HepG2 (cell line): ENCODE measurements at regions not wholly inside any gene's neighbourhood (a gene's known extent, or its start where the extent isn't known, plus 50 kb on each side); places are given as distances from the start of the nearest gene placed in this dataset.

Experiments
- BCL6 ChIP-seq: IDR thresholded peaks from 2 replicates; pipeline ENCODE4 v1.6.1; 2016; ENCODE audit warnings: missing genetic modification reagents, missing compliant biosample characterization
- DMAP1 ChIP-seq: IDR thresholded peaks from 2 replicates; pipeline ENCODE4 v1.6.1; 2016
- ERF ChIP-seq: IDR thresholded peaks from 2 replicates; pipeline ENCODE4 v1.6.1; 2018; ENCODE audit warnings: missing biosample characterization, missing genetic modification reagents
- FOXO1 ChIP-seq: sonication (generic); formaldehyde crosslinking; IDR thresholded peaks from 2 replicates; pipeline ENCODE4 v1.4.0; 2020; ENCODE audit warnings: missing genetic modification reagents
- HNF4A ChIP-seq: sonication (generic); formaldehyde crosslinking; IDR thresholded peaks from 2 replicates; pipeline ENCODE4 v1.4.0; 2020; ENCODE audit warnings: missing genetic modification reagents
- HOXA5 ChIP-seq: sonication (generic); formaldehyde crosslinking; IDR thresholded peaks from 2 replicates; pipeline ENCODE4 v1.4.0; 2020; ENCODE audit warnings: missing genetic modification reagents
- ISX ChIP-seq: sonication (generic); formaldehyde crosslinking; conservative IDR thresholded peaks from 2 replicates; pipeline ENCODE4 v1.5.0; 2020; ENCODE audit warnings: missing genetic modification reagents
- NFKB2 ChIP-seq: sonication (generic); formaldehyde crosslinking; IDR thresholded peaks from 2 replicates; pipeline ENCODE4 v1.4.0; 2020; ENCODE audit warnings: missing genetic modification reagents, borderline replicate concordance
- NR2F1 ChIP-seq, 2 experiments: fragments of 450-650 bp in 1 of 2; formaldehyde crosslinking in 1 of 2; IDR thresholded peaks; 2 replicates each; pipeline versions ENCODE4 v1.5.0 to v1.6.1; 2016 to 2020; ENCODE audit warnings: mild to moderate bottlenecking in 1 of 2, missing compliant biosample characterization in 1 of 2, missing genetic modification reagents in 1 of 2, moderate library complexity in 1 of 2
- SMARCE1 ChIP-seq: fragments of 450-650 bp; IDR thresholded peaks from 2 replicates; pipeline ENCODE4 v1.6.1; 2017; ENCODE audit warnings: borderline replicate concordance
- STAT5B ChIP-seq: sonication (generic); formaldehyde crosslinking; IDR thresholded peaks from 2 replicates; pipeline ENCODE4 v1.4.0; 2020; ENCODE audit warnings: missing genetic modification reagents
- TRIM24 ChIP-seq: sonication (generic); formaldehyde crosslinking; IDR thresholded peaks from 2 replicates; pipeline ENCODE4 v1.8.0; 2022; ENCODE audit warnings: mild to moderate bottlenecking, missing genetic modification reagents
- ZBTB42 ChIP-seq: sonication (generic); formaldehyde crosslinking; IDR thresholded peaks from 2 replicates; pipeline ENCODE4 v1.5.0; 2020; ENCODE audit warnings: mild to moderate bottlenecking, missing genetic modification reagents
- ZBTB7A ChIP-seq: sonication (generic); formaldehyde crosslinking; IDR thresholded peaks from 2 replicates; pipeline ENCODE4 v1.8.0; 2022; ENCODE audit warnings: mild to moderate bottlenecking, missing genetic modification reagents
- ZFP41 ChIP-seq: sonication (generic); formaldehyde crosslinking; IDR thresholded peaks from 2 replicates; pipeline ENCODE4 v1.4.0; 2020; ENCODE audit warnings: mild to moderate bottlenecking, missing genetic modification reagents, borderline replicate concordance
- ZNF124 ChIP-seq: sonication (generic); formaldehyde crosslinking; IDR thresholded peaks from 2 replicates; pipeline ENCODE4 v1.4.0; 2020; ENCODE audit warnings: missing genetic modification reagents
- ZNF17 ChIP-seq: sonication (generic); formaldehyde crosslinking; IDR thresholded peaks from 2 replicates; pipeline ENCODE4 v1.5.0; 2020; ENCODE audit warnings: mild to moderate bottlenecking, missing genetic modification reagents
- ZNF260 ChIP-seq: sonication (generic); formaldehyde crosslinking; IDR thresholded peaks from 2 replicates; pipeline ENCODE4 v1.4.0; 2020; ENCODE audit warnings: missing genetic modification reagents, low read depth, mild to moderate bottlenecking, borderline replicate concordance
- ZNF317 ChIP-seq: sonication (generic); formaldehyde crosslinking; IDR thresholded peaks from 2 replicates; pipeline ENCODE4 v1.5.0; 2020; ENCODE audit warnings: mild to moderate bottlenecking, missing genetic modification reagents
- ZNF33B ChIP-seq: sonication (generic); formaldehyde crosslinking; IDR thresholded peaks from 2 replicates; pipeline ENCODE4 v1.5.1; 2020; ENCODE audit warnings: mild to moderate bottlenecking, missing genetic modification reagents
- ZNF367 ChIP-seq: sonication (generic); formaldehyde crosslinking; IDR thresholded peaks from 2 replicates; pipeline ENCODE4 v1.4.0; 2020; ENCODE audit warnings: missing genetic modification reagents, borderline replicate concordance
- ZNF556 ChIP-seq: sonication (generic); formaldehyde crosslinking; IDR thresholded peaks from 2 replicates; pipeline ENCODE4 v1.4.0; 2020; ENCODE audit warnings: mild to moderate bottlenecking, missing genetic modification reagents, borderline replicate concordance
- ZNF678 ChIP-seq: sonication (generic); formaldehyde crosslinking; IDR thresholded peaks from 2 replicates; pipeline ENCODE4 v1.4.0; 2020; ENCODE audit warnings: mild to moderate bottlenecking, missing genetic modification reagents
- ZNF691 ChIP-seq: sonication (generic); formaldehyde crosslinking; IDR thresholded peaks from 2 replicates; pipeline ENCODE4 v1.4.0; 2020; ENCODE audit warnings: missing genetic modification reagents, low read depth, mild to moderate bottlenecking, borderline replicate concordance
- ZNF703 ChIP-seq: sonication (generic); formaldehyde crosslinking; IDR thresholded peaks from 2 replicates; pipeline ENCODE4 v1.5.1; 2020; ENCODE audit warnings: missing genetic modification reagents, mild to moderate bottlenecking, moderate library complexity, borderline replicate concordance
- ZNF761 ChIP-seq: sonication (generic); formaldehyde crosslinking; conservative IDR thresholded peaks from 2 replicates; pipeline ENCODE4 v1.4.0; 2020; ENCODE audit warnings: mild to moderate bottlenecking, missing genetic modification reagents
- ZNF788 ChIP-seq: sonication (generic); formaldehyde crosslinking; IDR thresholded peaks from 2 replicates; pipeline ENCODE4 v1.5.0; 2020; ENCODE audit warnings: mild to moderate bottlenecking, missing genetic modification reagents, borderline replicate concordance
- ZSCAN25 ChIP-seq: sonication (generic); formaldehyde crosslinking; IDR thresholded peaks from 2 replicates; pipeline ENCODE4 v1.8.0; 2022; ENCODE audit warnings: mild to moderate bottlenecking, missing genetic modification reagents
- TF ChIP-seq, protein P1 (sequence below): sonication (generic); formaldehyde crosslinking; IDR thresholded peaks from 2 replicates; pipeline ENCODE4 v1.4.0; 2020; ENCODE audit warnings: missing genetic modification reagents
- TF ChIP-seq, protein P2 (sequence below): sonication (generic); formaldehyde crosslinking; IDR thresholded peaks from 2 replicates; pipeline ENCODE4 v1.4.0; 2020; ENCODE audit warnings: low read depth, mild to moderate bottlenecking, missing genetic modification reagents

DNA sequence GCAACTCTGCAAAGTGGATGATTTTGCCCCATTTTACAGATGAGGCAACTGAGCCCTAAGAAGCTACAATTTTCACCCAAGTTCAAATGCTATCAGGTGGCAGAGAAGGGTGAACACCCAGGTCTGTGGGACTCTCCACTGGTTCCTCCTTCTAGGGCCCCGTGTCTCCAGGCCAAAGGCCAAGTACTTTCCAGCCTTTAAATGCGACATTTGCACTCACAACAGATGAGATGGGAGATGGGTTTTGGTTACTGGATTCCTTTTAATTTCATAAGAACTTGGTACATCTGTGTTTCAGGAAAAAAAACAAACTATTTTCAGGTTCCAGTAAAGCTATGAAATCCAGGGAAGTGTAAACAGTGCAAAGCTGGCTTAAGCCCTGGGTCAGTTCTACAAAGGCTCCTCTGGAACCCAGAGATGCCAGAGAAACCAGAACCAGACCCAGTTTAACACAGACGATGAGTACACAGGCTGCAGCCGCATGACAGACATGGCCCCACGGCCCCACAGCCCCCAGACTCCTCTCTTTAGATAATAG is 361.7 kb downstream of the ANAPC1 start (continued):
- no peak for TF ChIP-seq ZFP41
- no peak for TF ChIP-seq ZBTB7A (CRISPR knock-in tag)
- TF ChIP-seq HNF4A (CRISPR knock-in tag), result peak; percentile 61
- TF ChIP-seq BCL6, result peak; percentile 94
- peak; percentile 56; the same call in 1 of the 2 replicates for TF ChIP-seq FOXO1 (CRISPR knock-in tag)
- no peak for TF ChIP-seq ZNF761 (CRISPR knock-in tag)
- no peak for TF ChIP-seq ZBTB42 (CRISPR knock-in tag)
- TF ChIP-seq ZNF788 (CRISPR knock-in tag), result no peak; the same call in 1 of the 2 replicates
- no peak for TF ChIP-seq HOXA5 (CRISPR knock-in tag)
- no peak for TF ChIP-seq ZNF367 (CRISPR knock-in tag)
- TF ChIP-seq ZNF703 (CRISPR knock-in tag), result no peak
- TF ChIP-seq ZNF556 (CRISPR knock-in tag), result no peak
- no peak for TF ChIP-seq ZNF124 (CRISPR knock-in tag)
- no peak for TF ChIP-seq ZNF260 (CRISPR knock-in tag)
- peak; percentile 47; the same call in 1 of the 2 replicates for TF ChIP-seq ERF (CRISPR knock-in tag)
- no peak for TF ChIP-seq ZNF678 (CRISPR knock-in tag)
- no peak for TF ChIP-seq ZNF33B (CRISPR knock-in tag)
- TF ChIP-seq NR2F1 (CRISPR knock-in tag; IDR thresholded peaks at IDR 0.05), result no peak
- TF ChIP-seq SMARCE1, result no peak
- TF ChIP-seq, protein P1, sequence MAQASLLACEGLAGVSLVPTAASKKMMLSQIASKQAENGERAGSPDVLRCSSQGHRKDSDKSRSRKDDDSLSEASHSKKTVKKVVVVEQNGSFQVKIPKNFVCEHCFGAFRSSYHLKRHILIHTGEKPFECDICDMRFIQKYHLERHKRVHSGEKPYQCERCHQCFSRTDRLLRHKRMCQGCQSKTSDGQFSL (CRISPR knock-in tag), result no peak
- no peak for TF ChIP-seq ISX (CRISPR knock-in tag)
- TF ChIP-seq ZNF691, result peak; percentile 56; the same call in 1 of the 2 replicates
- TF ChIP-seq, protein P2, sequence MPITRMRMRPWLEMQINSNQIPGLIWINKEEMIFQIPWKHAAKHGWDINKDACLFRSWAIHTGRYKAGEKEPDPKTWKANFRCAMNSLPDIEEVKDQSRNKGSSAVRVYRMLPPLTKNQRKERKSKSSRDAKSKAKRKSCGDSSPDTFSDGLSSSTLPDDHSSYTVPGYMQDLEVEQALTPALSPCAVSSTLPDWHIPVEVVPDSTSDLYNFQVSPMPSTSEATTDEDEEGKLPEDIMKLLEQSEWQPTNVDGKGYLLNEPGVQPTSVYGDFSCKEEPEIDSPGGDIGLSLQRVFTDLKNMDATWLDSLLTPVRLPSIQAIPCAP (CRISPR knock-in tag), result no peak
- no peak for TF ChIP-seq TRIM24
- no peak for TF ChIP-seq ZNF317 (CRISPR knock-in tag)
- TF ChIP-seq DMAP1 (CRISPR knock-in tag), result peak; percentile 40; the same call in 1 of the 2 replicates
- TF ChIP-seq STAT5B (CRISPR knock-in tag), result no peak
- TF ChIP-seq ZNF17 (CRISPR knock-in tag), result no peak
- no peak for TF ChIP-seq NFKB2 (CRISPR knock-in tag)
- no peak for TF ChIP-seq ZSCAN25
